ENCODE measurements at regions not wholly inside any gene's neighbourhood (a gene's known extent, or its start where the extent isn't known, plus 50 kb on each side); places are given as distances from the start of the nearest gene placed in this dataset.
A peak's percentile ranks its signal among the peaks of the same experiment; 100 is the strongest.

DNA sequence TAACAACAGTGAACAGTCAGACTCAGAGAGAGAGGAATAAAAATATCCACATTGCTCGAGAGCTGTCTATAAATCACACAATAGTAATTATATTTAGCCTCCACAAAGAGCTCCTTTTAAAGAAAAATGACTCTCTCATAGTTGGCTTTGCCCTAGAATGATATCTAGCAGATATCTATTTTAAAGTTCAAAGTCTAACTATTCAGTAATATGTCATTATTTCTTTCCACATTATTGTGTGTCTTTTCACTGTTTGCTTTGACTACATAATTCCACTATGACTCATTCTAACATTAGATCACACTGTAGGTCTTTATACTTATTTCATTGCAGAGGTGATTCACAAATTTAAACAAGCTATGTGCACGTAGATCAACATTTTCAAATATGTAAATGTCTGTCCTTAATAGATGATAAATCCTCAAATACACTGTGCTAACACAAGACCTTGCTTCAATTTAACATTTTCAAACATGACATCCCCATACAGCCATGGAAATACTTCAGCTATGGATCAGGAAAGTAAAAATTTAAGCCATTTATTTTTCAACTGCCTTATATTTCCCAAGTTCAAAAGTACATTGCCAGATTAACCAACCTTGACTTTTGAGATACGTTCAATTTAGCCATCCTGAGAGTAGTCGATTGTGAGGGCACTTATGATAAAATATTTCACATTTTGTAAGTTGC, 99.9 kb upstream of the AKR1E2 start:
- H3K9ac ChIP-seq (replicated peaks; ENCODE audit: extremely low read depth, insufficient read depth, low read length), result peak overlapping the region; percentile 96
- dilution Hi-C loops (cut with MboI; ENCODE audit: extremely low pct_ligation_motif_present, low sequenced_read_pairs) (no loop called here), intact Hi-C loops (cut with micrococcal nuclease) (loop anchor here (1.0 to 5.0 kb wide), 4 partner anchors 22 to 86 kb away; no protein-coding TSS in a partner anchor)
- DNase-seq (ENCODE audit: low read depth, low spot score), result peak; percentile 93
- TF ChIP-seq JUN (IDR thresholded peaks at IDR 0.05; ENCODE audit: borderline replicate concordance, insufficient read depth, insufficient read length, low read depth), result peak; percentile 99
- no peak for TF ChIP-seq MYC (IDR thresholded peaks at IDR 0.05; ENCODE audit: low read depth, low read length)
- TF ChIP-seq GATA2 (IDR thresholded peaks at IDR 0.05; ENCODE audit: insufficient read depth, insufficient read length, low read depth, low read length), result peak; percentile 23
- peak; percentile 93 for TF ChIP-seq FOS (IDR thresholded peaks at IDR 0.05; ENCODE audit: borderline replicate concordance, insufficient read depth, low read length)
- CTCF ChIA-PET, result interaction anchor here (1.0 to 1.7 kb wide), 10 partner anchors 9 to 89 kb away, joined by 3 to 10 read pairs (median 4); no protein-coding TSS in a partner anchor
- no peaks in the 10 kb centered on the region for H3K79me2 ChIP-seq (ENCODE audit: control insufficient read depth, insufficient read depth, low read length)
- peak; percentile 81 for FAIRE-seq
- H3K9me1 ChIP-seq (replicated peaks; ENCODE audit: control insufficient read depth, extremely low read depth, insufficient read depth, low read length), result no peaks in the 10 kb centered on the region
- peak overlapping the region; percentile 69 for H3K4me2 ChIP-seq (ENCODE audit: insufficient read depth, low read length)
- TSS peak; percentile 91 for BruUV-seq (replicated peaks)
- peak overlapping the region; percentile 16 for H2AFZ ChIP-seq (ENCODE audit: low read depth, low read length)
- no peaks in the 10 kb centered on the region for H3K9me3 ChIP-seq (replicated peaks; ENCODE audit: control insufficient read depth, insufficient read depth, low read length)
- H3K27ac ChIP-seq (ENCODE audit: insufficient read depth, low read depth, low read length), result peak overlapping the region; percentile 96
- H4K20me1 ChIP-seq (replicated peaks; ENCODE audit: control insufficient read depth, extremely low read depth, insufficient read depth, low read length), result no peaks in the 10 kb centered on the region
- POLR2A ChIA-PET, result interaction anchor here (1.2 kb wide), 1 partner anchor 22 kb away, joined by 5 read pairs; no protein-coding TSS in a partner anchor
- H3K27me3 ChIP-seq (ENCODE audit: control insufficient read depth in 2 of 2, insufficient read depth in 2 of 2, low read length in 2 of 2), result no peaks in the 10 kb centered on the region
- no peak overlapping the region for H3K4me3 ChIP-seq (replicated peaks in 1 of 3; ENCODE audit: insufficient read depth in 1 of 3, low read depth in 1 of 3, low read length in 3 of 3)
- peaks cover 15% of the 10 kb centered on the region for H3K4me1 ChIP-seq (ENCODE audit: control insufficient read depth, extremely low read depth, insufficient read depth, low read length)
- no peaks in the 10 kb centered on the region for H3K36me3 ChIP-seq (ENCODE audit: control insufficient read depth in 2 of 2, extremely low read depth in 1 of 2, insufficient read depth in 2 of 2, low read length in 2 of 2)

- dilution Hi-C loops (cut with MboI; ENCODE audit: extremely low pct_ligation_motif_present, low sequenced_read_pairs), result no loop called here
- CTCF ChIA-PET, result interaction anchor here (1.2 to 1.8 kb wide), 2 partner anchors 10 to 19 kb away, joined by 3 to 5 read pairs; no protein-coding TSS in a partner anchor
- no peaks in the 10 kb centered on the region for H3K79me2 ChIP-seq (ENCODE audit: control insufficient read depth, insufficient read depth, low read length)
- H3K4me1 ChIP-seq (ENCODE audit: control insufficient read depth, extremely low read depth, insufficient read depth, low read length), result peaks cover 15% of the 10 kb centered on the region
- no peak overlapping the region for H3K27ac ChIP-seq (ENCODE audit: insufficient read depth, low read depth, low read length)
- H3K36me3 ChIP-seq (ENCODE audit: control insufficient read depth in 2 of 2, extremely low read depth in 1 of 2, insufficient read depth in 2 of 2, low read length in 2 of 2), result no peaks in the 10 kb centered on the region
- no peak for TF ChIP-seq GATA2 (IDR thresholded peaks at IDR 0.05; ENCODE audit: insufficient read depth, insufficient read length, low read depth, low read length)
- TF ChIP-seq, protein P1, sequence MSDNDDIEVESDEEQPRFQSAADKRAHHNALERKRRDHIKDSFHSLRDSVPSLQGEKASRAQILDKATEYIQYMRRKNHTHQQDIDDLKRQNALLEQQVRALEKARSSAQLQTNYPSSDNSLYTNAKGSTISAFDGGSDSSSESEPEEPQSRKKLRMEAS (IDR thresholded peaks at IDR 0.05; ENCODE audit: insufficient read depth, insufficient read length), result no peak
- no peak for TF ChIP-seq EZH2 (IDR thresholded peaks at IDR 0.05; ENCODE audit: borderline replicate concordance, low read depth, low read length, severe bottlenecking)
- TF ChIP-seq POLR2A (IDR thresholded peaks at IDR 0.05; ENCODE audit: low read depth, low read length), result no peak
- TF ChIP-seq, protein P2, sequence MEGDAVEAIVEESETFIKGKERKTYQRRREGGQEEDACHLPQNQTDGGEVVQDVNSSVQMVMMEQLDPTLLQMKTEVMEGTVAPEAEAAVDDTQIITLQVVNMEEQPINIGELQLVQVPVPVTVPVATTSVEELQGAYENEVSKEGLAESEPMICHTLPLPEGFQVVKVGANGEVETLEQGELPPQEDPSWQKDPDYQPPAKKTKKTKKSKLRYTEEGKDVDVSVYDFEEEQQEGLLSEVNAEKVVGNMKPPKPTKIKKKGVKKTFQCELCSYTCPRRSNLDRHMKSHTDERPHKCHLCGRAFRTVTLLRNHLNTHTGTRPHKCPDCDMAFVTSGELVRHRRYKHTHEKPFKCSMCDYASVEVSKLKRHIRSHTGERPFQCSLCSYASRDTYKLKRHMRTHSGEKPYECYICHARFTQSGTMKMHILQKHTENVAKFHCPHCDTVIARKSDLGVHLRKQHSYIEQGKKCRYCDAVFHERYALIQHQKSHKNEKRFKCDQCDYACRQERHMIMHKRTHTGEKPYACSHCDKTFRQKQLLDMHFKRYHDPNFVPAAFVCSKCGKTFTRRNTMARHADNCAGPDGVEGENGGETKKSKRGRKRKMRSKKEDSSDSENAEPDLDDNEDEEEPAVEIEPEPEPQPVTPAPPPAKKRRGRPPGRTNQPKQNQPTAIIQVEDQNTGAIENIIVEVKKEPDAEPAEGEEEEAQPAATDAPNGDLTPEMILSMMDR (IDR thresholded peaks at IDR 0.05; ENCODE audit: extremely low read depth in 1 of 2, insufficient read depth in 1 of 2, low read depth in 1 of 2, low read length in 2 of 2), result no peak
- no peak for TF ChIP-seq FOS (IDR thresholded peaks at IDR 0.05; ENCODE audit: borderline replicate concordance, insufficient read depth, low read length)
- no peak for TF ChIP-seq MYC (IDR thresholded peaks at IDR 0.05; ENCODE audit: low read depth, low read length)
- no peak for TF ChIP-seq POLR2AphosphoS5 (IDR thresholded peaks at IDR 0.05; ENCODE audit: insufficient read depth, low read depth, low read length)
- TF ChIP-seq JUN (IDR thresholded peaks at IDR 0.05; ENCODE audit: borderline replicate concordance, insufficient read depth, insufficient read length, low read depth), result no peak
- H3K27me3 ChIP-seq (ENCODE audit: control insufficient read depth in 2 of 2, insufficient read depth in 2 of 2, low read length in 2 of 2), result no peaks in the 10 kb centered on the region
- H2AFZ ChIP-seq (ENCODE audit: low read depth, low read length), result no peak overlapping the region
- H3K9me1 ChIP-seq (replicated peaks; ENCODE audit: control insufficient read depth, extremely low read depth, insufficient read depth, low read length), result no peaks in the 10 kb centered on the region
- no peak for DNase-seq (ENCODE audit: low read depth, low spot score)
- H4K20me1 ChIP-seq (replicated peaks; ENCODE audit: control insufficient read depth, extremely low read depth, insufficient read depth, low read length), result no peaks in the 10 kb centered on the region
- no peak overlapping the region for H3K4me2 ChIP-seq (ENCODE audit: insufficient read depth, low read length)
- no TSS peak for BruUV-seq (replicated peaks)
- H3K9ac ChIP-seq (replicated peaks; ENCODE audit: extremely low read depth, insufficient read depth, low read length), result no peak overlapping the region
- intact Hi-C loops (cut with micrococcal nuclease), result no loop called here
- FAIRE-seq, result no peak
- POLR2A ChIA-PET, result no interaction called here
- no peak overlapping the region for H3K4me3 ChIP-seq (replicated peaks in 1 of 3; ENCODE audit: insufficient read depth in 1 of 3, low read depth in 1 of 3, low read length in 3 of 3)
- H3K9me3 ChIP-seq (replicated peaks; ENCODE audit: control insufficient read depth, insufficient read depth, low read length), result no peaks in the 10 kb centered on the region
Measured at GRCh38 chr10:4723860-4724259, 102.1 kb upstream of the AKR1E2 start.
